Spinal cord (tissue), 9 donors: ENCODE measurements at regions not wholly inside any gene's neighbourhood (a gene's known extent, or its start where the extent isn't known, plus 50 kb on each side); places are given as distances from the start of the nearest gene placed in this dataset.

Experiments
- DNase-seq, 6 donors: peaks; one replicate each; pipeline versions ENCODE4 v3.0.0 to v3.0.0-alpha.2; 2013 to 2015; ENCODE audit warnings: low spot score in 6 of 6, low read depth in 4 of 6
- H3K27ac ChIP-seq: one replicate; pipeline ENCODE4 v1.5.1; 2013; ENCODE audit warnings: low read depth, low read length, control low read depth
- H3K27me3 ChIP-seq: one replicate; pipeline ENCODE4 v1.6.1; 2013; ENCODE audit warnings: low read length; ENCODE audit not compliant: control insufficient read depth, insufficient read depth
- H3K36me3 ChIP-seq: one replicate; pipeline ENCODE4 v1.6.1; 2013; ENCODE audit warnings: low read length; ENCODE audit not compliant: control insufficient read depth, insufficient read depth
- H3K4me1 ChIP-seq: one replicate; pipeline ENCODE4 v1.6.1; 2013; ENCODE audit warnings: low read length; ENCODE audit not compliant: control insufficient read depth, insufficient read depth
- H3K4me3 ChIP-seq: one replicate; pipeline ENCODE4 v1.5.1; 2013; ENCODE audit warnings: low read depth, low read length, control low read depth
- H3K9me3 ChIP-seq: one replicate; pipeline ENCODE4 v1.6.1; 2013; ENCODE audit warnings: low read length; ENCODE audit not compliant: control insufficient read depth, insufficient read depth
- WGBS: methylation state at CpG from one replicate; pipeline ENCODE4 v1.1.5; 2013; ENCODE audit warnings: missing lambda C conversion rate; ENCODE audit not compliant: insufficient coverage; 5-methylcytosine and 5-hydroxymethylcytosine counted together
- donor health status: healthy.

DNA sequence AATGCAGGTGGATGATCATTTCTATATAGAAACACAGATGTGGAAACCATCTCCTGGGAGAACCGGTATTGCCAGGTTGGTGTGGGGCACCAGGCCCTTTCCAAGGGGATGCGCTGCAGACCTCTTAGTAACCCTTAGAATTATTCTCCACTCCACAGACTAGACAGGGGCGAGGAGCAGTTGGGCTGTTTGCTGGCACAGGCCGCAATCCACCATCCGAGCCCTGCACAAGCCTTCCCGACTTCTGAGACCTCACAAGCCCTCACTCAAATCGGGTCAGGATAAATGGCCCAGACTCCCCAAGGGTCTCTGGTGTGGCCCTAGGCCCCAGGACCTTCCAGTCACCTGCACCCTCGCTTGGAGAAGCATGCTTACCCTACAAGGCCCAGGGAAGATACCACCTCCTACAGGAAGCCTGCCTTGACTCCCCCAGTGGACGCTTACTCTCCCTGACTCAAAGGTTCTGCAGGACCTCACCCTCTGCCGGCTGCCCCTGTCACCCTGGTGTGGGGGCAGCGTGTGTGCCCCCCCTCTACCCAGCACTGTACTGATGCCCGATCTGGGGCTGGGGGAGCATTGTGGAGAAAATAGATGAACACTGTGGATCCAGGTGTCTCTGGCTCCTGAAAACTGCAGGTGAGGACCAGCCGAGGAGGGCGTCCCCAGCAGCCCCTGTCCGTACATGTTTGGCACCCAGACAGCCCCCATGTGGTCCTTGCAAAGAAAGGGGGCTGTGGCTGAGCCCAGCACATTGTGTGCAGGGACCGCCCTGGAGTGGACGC is 49.8 kb upstream of the ACSF3 start:
- DNase-seq = no peak
- no peak overlapping the region for H3K27ac ChIP-seq
- H3K27me3 ChIP-seq = no peaks in the 10 kb centered on the region
- H3K9me3 ChIP-seq = no peaks in the 10 kb centered on the region
- H3K4me3 ChIP-seq = no peak overlapping the region
- WGBS = 73% methylated on average over 14 of the region's 17 CpGs
- peaks cover 14% of the 10 kb centered on the region for H3K36me3 ChIP-seq
- peaks cover 55% of the 10 kb centered on the region for H3K4me1 ChIP-seq
